Stimulated activated CD8-positive, alpha-beta memory T cell treated with anti-CD3 and anti-CD28 coated beads, Interleukin-4, amount 100 ng/mL, for 4 hours (primary cell): ENCODE measurements at regions not wholly inside any gene's neighbourhood (a gene's known extent, or its start where the extent isn't known, plus 50 kb on each side); places are given as distances from the start of the nearest gene placed in this dataset.

Source experiments
- DNase-seq, 2 donors: peaks; one replicate each; pipeline ENCODE4 v3.0.0-alpha.2; 2020; ENCODE audit warnings: low read depth in 2 of 2, low spot score in 1 of 2

DNA sequence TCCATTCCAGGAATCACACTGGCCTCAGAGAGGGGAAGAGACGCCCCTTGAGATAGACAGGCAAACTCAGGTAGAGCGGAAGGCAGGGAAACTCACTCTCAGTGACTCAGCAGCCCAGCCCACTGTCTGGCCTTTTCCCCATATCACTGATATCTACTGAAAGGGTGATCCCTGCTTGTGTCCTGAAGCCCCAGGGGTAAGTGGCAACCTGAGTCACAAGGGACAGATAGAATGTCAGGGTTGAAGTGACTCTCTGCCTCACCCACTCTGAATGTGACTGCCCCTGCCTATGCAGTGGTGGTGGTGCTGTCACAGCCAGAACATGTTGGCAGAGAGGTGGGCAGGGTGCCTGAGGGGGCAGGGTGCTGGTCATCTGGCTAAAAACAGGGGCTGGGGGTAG lies 157.5 kb upstream of the FGGY start:
- DNase-seq: no peak

DNA sequence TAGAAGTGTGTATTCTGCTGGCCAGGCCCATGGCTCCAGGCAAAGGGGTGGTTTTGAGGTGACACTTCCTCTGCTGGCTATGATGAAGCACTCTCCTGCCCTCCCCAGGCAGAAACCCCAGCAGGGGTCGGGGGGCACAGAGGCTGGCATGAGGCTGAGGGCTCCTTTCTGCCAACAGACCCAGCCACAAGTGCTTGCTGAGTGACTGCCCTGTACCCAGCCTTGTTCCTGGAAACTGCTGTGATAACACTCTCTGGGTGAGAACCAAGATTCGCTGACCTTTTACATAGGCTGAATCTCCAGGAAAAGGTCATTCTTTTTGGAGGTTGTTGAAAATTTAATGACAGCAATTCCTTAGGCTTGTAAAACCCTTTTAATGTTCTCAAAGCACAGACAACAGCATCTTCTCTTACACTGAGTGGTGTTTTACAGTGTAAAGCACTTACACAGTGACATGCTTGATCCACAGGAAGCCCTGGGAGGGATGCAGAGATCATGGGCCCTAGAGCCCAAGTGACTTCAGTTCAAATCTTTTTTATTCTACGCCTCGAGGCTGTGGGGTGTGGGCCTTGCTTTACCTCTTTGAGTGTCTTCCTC lies 155.5 kb upstream of the FGGY start:
- no peak for DNase-seq

- no peak for DNase-seq
These were observed 154.4 kb upstream of the FGGY start for GRCh38 chr1:59142311-59143132.

DNA sequence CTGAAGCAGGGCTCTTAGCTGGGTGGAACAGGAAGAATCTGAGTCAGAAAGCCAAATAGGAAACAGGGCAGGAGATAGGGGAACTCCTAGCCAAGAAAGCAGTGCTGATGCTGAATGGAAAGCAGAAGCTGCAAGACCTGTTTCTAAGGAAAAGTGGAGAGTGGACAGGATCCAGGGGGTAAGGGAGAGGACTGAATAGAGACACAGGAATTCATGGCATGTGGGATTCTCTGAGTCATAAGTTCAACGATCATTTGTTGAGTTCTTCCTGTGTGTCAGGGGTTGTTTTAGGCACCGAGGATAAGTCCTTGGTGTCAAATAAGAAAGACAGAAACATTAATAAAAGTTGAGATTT lies 153.8 kb upstream of the FGGY start:
- DNase-seq: no peak

GRCh38 chr1:59143811-59144210 lies 153.1 kb upstream of the FGGY start:
- DNase-seq: no peak

DNA sequence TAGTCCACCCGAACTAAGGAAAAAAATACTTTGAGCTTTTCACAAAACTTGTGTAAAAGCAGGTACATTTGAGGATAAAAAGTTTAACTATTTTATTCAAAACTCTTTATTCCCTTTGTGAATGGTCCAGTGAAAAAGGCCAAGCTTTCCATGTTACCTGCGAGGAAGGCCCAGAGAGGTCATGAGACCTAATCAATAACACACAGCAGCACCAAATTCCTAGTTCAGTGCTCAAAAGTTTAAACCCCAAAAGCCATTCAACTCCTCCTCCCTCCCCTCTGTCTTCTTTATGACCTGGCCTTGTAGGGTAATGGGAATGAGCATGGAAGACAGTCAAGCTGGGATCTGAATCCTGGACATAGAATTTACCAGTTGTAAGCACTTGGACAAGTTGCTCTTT lies 151.9 kb upstream of the FGGY start:
- no peak for DNase-seq

GRCh38 chr1:59146056-59146455 lies 150.8 kb upstream of the FGGY start:
- no peak for DNase-seq

GRCh38 chr1:59146651-59147358 lies 150.1 kb upstream of the FGGY start:
- DNase-seq: peak; percentile 2 to 15

DNA sequence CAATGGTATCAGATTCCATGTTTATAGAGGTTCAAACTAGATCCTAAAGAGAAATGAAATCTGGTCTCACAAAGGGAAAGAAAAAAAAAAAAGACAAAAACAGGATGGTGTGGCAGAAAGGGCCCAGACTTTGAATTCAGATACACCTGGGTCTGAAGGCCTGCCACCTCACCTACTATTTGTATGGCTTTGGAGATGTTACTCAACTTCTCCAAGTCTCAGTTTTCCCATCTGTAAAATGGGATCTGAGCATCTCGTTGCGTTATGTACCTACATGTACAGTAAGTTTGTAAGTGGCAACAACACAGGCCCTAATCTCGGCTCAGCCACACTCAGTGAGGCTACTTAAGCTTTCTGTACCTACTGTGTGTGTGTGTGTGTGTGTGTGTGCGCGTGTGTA lies 147.5 kb upstream of the FGGY start:
- no peak for DNase-seq

DNA sequence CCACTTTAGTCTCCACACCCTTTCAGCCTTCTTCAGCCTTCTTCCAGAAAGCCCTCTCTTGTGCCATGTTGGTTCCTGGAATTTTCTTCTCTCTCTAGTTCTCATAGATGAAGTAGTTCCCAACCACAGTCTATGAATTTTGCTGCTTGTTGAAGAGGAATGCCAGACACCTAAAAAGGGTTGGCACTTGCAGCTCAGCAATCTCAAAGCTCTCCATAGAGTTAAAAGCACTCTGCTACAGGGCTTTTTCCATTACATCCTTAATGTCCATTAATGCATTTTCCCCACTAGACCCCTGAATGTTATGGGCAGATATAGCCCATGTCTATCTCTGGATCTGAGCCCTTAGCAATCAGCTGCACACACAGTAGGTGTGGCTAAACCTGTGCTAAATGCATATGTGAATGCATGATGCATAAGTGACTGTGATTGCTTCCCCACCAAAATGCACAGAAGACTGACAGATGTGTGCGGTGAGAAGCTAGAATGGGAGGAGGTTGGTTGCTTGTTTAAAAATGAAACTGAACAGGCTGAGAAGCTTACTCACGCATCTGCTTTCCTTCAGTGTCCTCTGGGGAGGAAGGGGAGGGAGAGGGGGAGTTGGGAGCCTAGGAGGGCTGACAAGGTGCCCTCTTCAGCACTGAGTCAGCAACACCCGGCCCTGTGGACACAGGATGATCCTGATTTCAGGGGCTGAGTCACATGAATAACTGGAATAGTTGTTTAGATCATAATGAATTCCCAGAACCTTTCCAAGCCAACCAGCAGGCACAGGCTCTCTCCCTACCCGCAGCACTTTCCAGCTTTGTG lies 146.1 kb upstream of the FGGY start:
- DNase-seq: no peak

- DNase-seq: no peak
These were observed 145.5 kb upstream of the FGGY start for GRCh38 chr1:59151387-59151761.

- no peak for DNase-seq
These were observed 145.0 kb upstream of the FGGY start for GRCh38 chr1:59151860-59152259.

DNA sequence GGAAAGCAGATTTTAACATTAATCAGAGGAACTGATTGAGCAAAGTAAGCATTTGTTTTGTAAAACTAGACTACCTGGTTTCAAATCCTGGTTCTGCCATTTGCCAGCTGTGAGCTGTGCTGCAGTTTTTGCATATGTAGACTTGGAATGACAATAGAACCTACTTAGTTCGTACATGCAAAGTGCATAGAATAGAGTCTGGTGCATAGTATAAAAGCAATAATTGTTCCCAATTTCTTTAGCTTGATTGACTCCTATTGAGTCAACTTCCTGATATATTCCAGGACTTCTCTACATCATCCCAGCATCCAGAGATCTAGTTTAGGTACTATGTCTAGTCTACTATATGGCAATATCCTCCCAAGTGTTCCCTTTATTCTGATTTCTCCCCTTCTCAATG lies 144.4 kb upstream of the FGGY start:
- no peak for DNase-seq

DNA sequence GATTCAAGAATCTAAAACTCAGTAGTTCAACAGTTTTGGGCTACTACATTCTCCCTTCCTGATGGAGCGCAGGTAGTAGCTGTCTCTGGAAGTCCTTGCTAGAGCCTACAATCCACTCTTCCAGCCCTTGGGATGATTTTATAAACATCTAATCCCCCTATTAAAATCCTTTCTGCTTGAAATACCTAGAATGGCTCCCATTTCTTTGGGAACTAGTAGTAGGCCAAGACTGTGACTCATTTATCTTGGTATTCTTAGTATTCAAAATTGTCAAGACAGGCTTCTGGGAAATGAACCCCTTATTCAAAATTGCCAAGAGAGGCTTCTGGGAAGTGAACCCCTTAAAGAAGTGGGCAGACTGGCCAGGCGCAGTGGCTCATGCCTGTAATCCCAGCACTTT lies 142.5 kb upstream of the FGGY start:
- DNase-seq: no peak

- DNase-seq: no peak
These were observed 141.5 kb upstream of the FGGY start for GRCh38 chr1:59155351-59155750.

DNA sequence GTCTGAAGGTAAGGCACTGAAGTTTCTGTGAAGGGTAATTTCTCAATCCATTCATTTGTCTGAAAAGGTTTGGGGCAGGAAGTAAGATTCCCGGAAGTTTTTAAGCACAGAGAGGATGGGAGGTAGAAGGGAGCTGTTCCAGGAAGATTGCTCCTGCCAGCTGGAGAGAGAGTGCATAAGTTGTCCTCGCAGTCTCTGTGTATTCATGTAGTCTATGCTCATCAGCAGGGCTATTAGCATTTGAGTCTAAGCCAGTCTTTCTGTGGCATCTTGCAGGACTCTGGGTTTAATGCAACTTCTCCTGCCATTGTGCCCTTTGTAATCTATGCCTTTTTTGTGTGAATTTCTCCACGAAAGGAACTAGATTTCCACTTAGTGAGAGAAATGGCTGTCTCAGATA lies 140.8 kb upstream of the FGGY start:
- no peak for DNase-seq

DNA sequence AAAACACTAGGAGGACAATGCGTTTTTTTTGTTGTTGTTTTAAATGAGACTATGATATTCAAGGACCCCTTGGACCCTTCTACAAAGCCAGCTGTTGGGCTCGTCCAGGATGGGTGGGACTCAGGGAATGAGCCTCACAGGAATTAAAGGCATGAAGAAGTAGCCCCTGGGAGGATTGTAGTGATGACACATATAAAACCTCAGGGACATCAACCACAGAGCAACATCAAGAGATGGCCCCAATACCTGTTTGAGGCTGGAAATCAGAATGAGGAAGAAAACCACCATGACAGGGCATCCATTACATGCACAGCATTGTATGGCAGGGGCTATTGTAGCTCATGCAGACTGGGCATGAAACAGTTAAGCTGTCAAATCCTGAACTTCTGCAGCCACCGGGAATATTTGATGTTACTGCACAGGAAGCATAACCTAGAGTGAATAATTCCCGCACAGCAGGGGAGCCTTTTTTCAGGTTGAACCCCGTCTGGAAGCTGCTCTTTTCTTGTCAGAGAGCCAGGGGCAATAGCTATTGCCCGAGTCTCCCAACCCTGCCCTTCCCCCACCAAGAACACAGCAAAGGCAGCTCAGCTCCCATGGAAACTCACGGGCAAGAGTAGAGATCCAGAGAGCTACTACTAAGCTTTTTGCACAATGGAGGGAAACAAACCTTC lies 140.2 kb upstream of the FGGY start:
- no peak for DNase-seq

GRCh38 chr1:59158321-59158720 lies 138.6 kb upstream of the FGGY start:
- DNase-seq: no peak

GRCh38 chr1:59159557-59160203 lies 137.2 kb upstream of the FGGY start:
- no peak for DNase-seq

- no peak for DNase-seq
These were observed 135.8 kb upstream of the FGGY start for GRCh38 chr1:59161136-59161535.

DNA sequence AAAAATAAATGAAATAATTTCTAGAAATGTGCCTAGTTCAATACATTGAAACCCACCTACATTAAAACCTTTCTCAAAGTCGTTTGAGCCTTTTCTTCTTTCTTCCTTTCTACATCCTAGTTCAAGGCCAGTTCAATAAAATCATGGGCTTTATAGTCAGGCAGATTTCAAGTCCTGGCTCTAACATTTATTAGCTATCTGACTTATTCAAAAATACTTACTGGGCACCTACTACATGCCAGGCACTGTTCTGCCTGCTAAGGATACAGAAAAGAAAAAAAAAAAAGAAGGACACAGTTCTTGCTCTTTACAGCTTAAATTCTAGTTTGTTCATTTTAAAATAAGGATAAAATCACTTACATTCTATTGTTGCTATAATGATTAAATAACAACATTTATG lies 134.2 kb upstream of the FGGY start:
- DNase-seq: no peak
